SK-N-SH (cell line): ENCODE measurements at regions not wholly inside any gene's neighbourhood (a gene's known extent, or its start where the extent isn't known, plus 50 kb on each side); places are given as distances from the start of the nearest gene placed in this dataset.

Experiments used
- CTCF ChIA-PET: fragments of 300-600, 350-600 bp; formaldehyde crosslinking; extraction: SDS; loops from one replicate; lab custom pipeline; 2021; lab: Yijun Ruan, JAX
- POLR2A ChIA-PET: fragments of 350-600 bp; sonication (Branson Sonifier 250); formaldehyde crosslinking; extraction: SDS; loops from one replicate; lab custom pipeline; 2020; ENCODE audit warnings: antibody characterized with exemption, inconsistent platforms; lab: Yijun Ruan, JAX
- DNase-seq: peaks from one replicate; pipeline ENCODE4 v3.0.0; 2012
- H2AFZ ChIP-seq: fragments of 200-600 bp; sonication (generic); 2 replicates; pipeline ENCODE4 v1.8.1; 2016; ENCODE audit warnings: antibody characterized with exemption, mild to moderate bottlenecking, low read depth
- H3F3A ChIP-seq: fragments of 200-600 bp; sonication (generic); replicated peaks from 2 replicates; pipeline ENCODE3; 2016; ENCODE audit warnings: antibody characterized with exemption, mild to moderate bottlenecking; ENCODE audit not compliant: insufficient read depth
- H3K27ac ChIP-seq, 2 experiments: fragments of 200-500 bp in 1 of 2; fragments of 200-600 bp in 1 of 2; sonication (Bioruptor generic) in 1 of 2; sonication (generic), shearing (Covaris generic) in 1 of 2; 2 replicates each; pipeline versions ENCODE4 v1.5.1 to v1.6.1; 2014 to 2016; ENCODE audit warnings: low read depth in 2 of 2, inconsistent platforms in 1 of 2, low read length in 1 of 2, mild to moderate bottlenecking in 1 of 2, mixed read lengths in 1 of 2
- H3K27me3 ChIP-seq: fragments of 200-600 bp; sonication (generic), shearing (Covaris generic); 2 replicates; pipeline ENCODE4 v1.6.1; 2016; ENCODE audit warnings: mixed run types; ENCODE audit not compliant: insufficient read depth
- H3K36me3 ChIP-seq, 2 experiments: fragments of 200-500 bp in 1 of 2; fragments of 200-600 bp in 1 of 2; sonication (Bioruptor generic) in 1 of 2; sonication (generic) in 1 of 2; replicated peaks in 1 of 2; 2 replicates each; pipeline versions ENCODE3 to v1.5.1; 2014 to 2016; ENCODE audit warnings: low read length in 1 of 2, mild to moderate bottlenecking in 1 of 2; ENCODE audit not compliant: insufficient read depth in 2 of 2, control insufficient read depth in 1 of 2
- H3K4me1 ChIP-seq, 2 experiments: fragments of 200-500 bp in 1 of 2; fragments of 200-600 bp in 1 of 2; sonication (Bioruptor generic) in 1 of 2; sonication (generic), shearing (Covaris generic) in 1 of 2; 2 replicates each; pipeline versions ENCODE4 v1.5.1 to v1.6.1; 2014 to 2016; ENCODE audit warnings: low read depth in 1 of 2, low read length in 1 of 2, mixed run types in 1 of 2; ENCODE audit not compliant: insufficient read depth in 2 of 2, control insufficient read depth in 1 of 2
- H3K4me2 ChIP-seq: fragments of 200-600 bp; sonication (generic), shearing (Covaris generic); 2 replicates; pipeline ENCODE4 v1.6.1; 2017; ENCODE audit warnings: mixed run types
- H3K4me3 ChIP-seq, 2 experiments: fragments of 200-500 bp in 1 of 2; fragments of 200-600 bp in 1 of 2; sonication (Bioruptor generic) in 1 of 2; sonication (generic), shearing (Covaris generic) in 1 of 2; 2 replicates each; pipeline versions ENCODE4 v1.5.1 to v1.8.1; 2014 to 2016; ENCODE audit warnings: low read depth in 2 of 2, inconsistent platforms in 1 of 2, low read length in 1 of 2, mild to moderate bottlenecking in 1 of 2, mixed read lengths in 1 of 2, moderate library complexity in 1 of 2
- H3K79me2 ChIP-seq: fragments of 200-600 bp; sonication (generic); 2 replicates; pipeline ENCODE4 v1.8.1; 2017; ENCODE audit warnings: mild to moderate bottlenecking; ENCODE audit not compliant: insufficient read depth
- H3K9ac ChIP-seq: fragments of 200-600 bp; sonication (generic); 2 replicates; pipeline ENCODE4 v1.6.1; 2017; ENCODE audit warnings: mixed run types
- H3K9me2 ChIP-seq: fragments of 200-600 bp; sonication (generic); 2 replicates; pipeline ENCODE4 v1.6.1; 2017; ENCODE audit warnings: mixed run types
- H3K9me3 ChIP-seq: fragments of 200-600 bp; sonication (generic); 2 replicates; pipeline ENCODE4 v1.6.1; 2017; ENCODE audit warnings: mixed run types, mild to moderate bottlenecking, moderate library complexity
- H4K20me1 ChIP-seq: fragments of 200-600 bp; sonication (generic); 2 replicates; pipeline ENCODE4 v1.6.1; 2017; ENCODE audit warnings: mild to moderate bottlenecking, mixed run types; ENCODE audit not compliant: insufficient read depth
- CHD2 ChIP-seq: fragments of 150-350 bp; IDR thresholded peaks from 2 replicates; pipeline ENCODE4 v1.6.1; 2018; ENCODE audit warnings: low read length; ENCODE audit not compliant: partially characterized antibody
- ELF1 ChIP-seq: IDR thresholded peaks from 2 replicates; pipeline ENCODE4 v1.4.0; 2012
- EP300 ChIP-seq, 2 experiments: IDR thresholded peaks; 2 replicates each; pipeline versions ENCODE4 v1.4.0 to v1.6.1; 2012; ENCODE audit warnings: borderline replicate concordance in 1 of 2, low read depth in 1 of 2, low read length in 1 of 2
- EZH2phosphoT487 ChIP-seq: fragments of 200-600 bp; sonication (generic); IDR thresholded peaks from 2 replicates; pipeline ENCODE4 v1.6.1; 2017; ENCODE audit warnings: low read depth, mixed run types, mild to moderate bottlenecking, antibody characterized with exemption, moderate library complexity, borderline replicate concordance
- FOSL2 ChIP-seq: IDR thresholded peaks from 2 replicates; pipeline ENCODE4 v1.4.0; 2012; ENCODE audit warnings: low read depth, mild to moderate bottlenecking, moderate library complexity, borderline replicate concordance
- FOXM1 ChIP-seq: IDR thresholded peaks from 2 replicates; pipeline ENCODE4 v1.4.0; 2012; ENCODE audit warnings: low read depth, mild to moderate bottlenecking
- GABPA ChIP-seq: IDR thresholded peaks from 2 replicates; pipeline ENCODE4 v1.4.0; 2012; ENCODE audit warnings: low read depth, mild to moderate bottlenecking
- JUND ChIP-seq: IDR thresholded peaks from 2 replicates; pipeline ENCODE4 v1.4.0; 2012
- NRF1 ChIP-seq: IDR thresholded peaks from 2 replicates; pipeline ENCODE4 v1.6.1; 2012; ENCODE audit warnings: low read depth, mild to moderate bottlenecking, low read length
- PBX3 ChIP-seq: IDR thresholded peaks from 2 replicates; pipeline ENCODE4; 2012
- POLR2AphosphoS5 ChIP-seq: IDR thresholded peaks from 2 replicates; pipeline ENCODE4 v1.6.1; 2012; ENCODE audit warnings: low read depth, low read length
- RCOR1 ChIP-seq: fragments of 150-350 bp; IDR thresholded peaks from 2 replicates; pipeline ENCODE4 v1.6.1; 2017; ENCODE audit warnings: antibody characterized with exemption, low read length
- RFX5 ChIP-seq: IDR thresholded peaks from 2 replicates; pipeline ENCODE4 v1.6.1; 2012; ENCODE audit warnings: mild to moderate bottlenecking, improper control_type of control experiment, low read length
- RXRA ChIP-seq: IDR thresholded peaks from 2 replicates; pipeline ENCODE4 v1.4.0; 2012; ENCODE audit warnings: low read depth, mild to moderate bottlenecking, borderline replicate concordance
- SIN3A ChIP-seq: IDR thresholded peaks from 2 replicates; pipeline ENCODE4 v1.6.1; 2012; ENCODE audit warnings: low read depth, mild to moderate bottlenecking, low read length, moderate library complexity, borderline replicate concordance
- SMC3 ChIP-seq: IDR thresholded peaks from 2 replicates; pipeline ENCODE4 v1.6.1; 2012; ENCODE audit warnings: low read depth, low read length, improper control_type of control experiment
- TAF1 ChIP-seq: IDR thresholded peaks from 2 replicates; pipeline ENCODE4 v1.6.1; 2012; ENCODE audit warnings: low read depth, mild to moderate bottlenecking, low read length, moderate library complexity, borderline replicate concordance
- USF1 ChIP-seq: IDR thresholded peaks from 2 replicates; pipeline ENCODE4 v1.4.0; 2012; ENCODE audit warnings: low read depth, borderline replicate concordance
- whole genome bisulfite sequencing: methylation state at CpG from one replicate; pipeline ENCODE4 v1.1.6; 2017; ENCODE audit warnings: low lambda C conversion rate; 5-methylcytosine and 5-hydroxymethylcytosine counted together
- TF ChIP-seq, protein P1 (sequence below): fragments of 150-350 bp; IDR thresholded peaks from 2 replicates; pipeline ENCODE4 v1.6.1; 2017; ENCODE audit warnings: antibody characterized with exemption, low read length, low read depth, borderline replicate concordance

GRCh38 chr3:16788440-16789056 lies 96.2 kb upstream of the PLCL2 start:
- Histone ChIP-seq H4K20me1 (no peaks in the 10 kb centered on the region), H3K36me3 (no peaks in the 10 kb centered on the region), H3F3A (no peaks in the 10 kb centered on the region), H3K27ac (no peak overlapping the region), H3K4me1 (no peaks in the 10 kb centered on the region), H3K4me3 (no peak overlapping the region), H3K4me2 (no peak overlapping the region), H3K79me2 (no peaks in the 10 kb centered on the region), H2AFZ (no peak overlapping the region), H3K9ac (no peak overlapping the region), H3K9me3 (no peaks in the 10 kb centered on the region), H3K27me3 (no peaks in the 10 kb centered on the region), H3K9me2 (no peaks in the 10 kb centered on the region)
- POLR2A ChIA-PET: no interaction called here
- no peak for DNase-seq
- TF ChIP-seq RFX5: no peak
- no peak for TF ChIP-seq SIN3A
- TF ChIP-seq ELF1: no peak
- TF ChIP-seq EZH2phosphoT487: no peak
- TF ChIP-seq TAF1: no peak
- no peak for TF ChIP-seq USF1
- no peak for TF ChIP-seq NRF1
- TF ChIP-seq FOXM1: no peak
- TF ChIP-seq, protein P1, sequence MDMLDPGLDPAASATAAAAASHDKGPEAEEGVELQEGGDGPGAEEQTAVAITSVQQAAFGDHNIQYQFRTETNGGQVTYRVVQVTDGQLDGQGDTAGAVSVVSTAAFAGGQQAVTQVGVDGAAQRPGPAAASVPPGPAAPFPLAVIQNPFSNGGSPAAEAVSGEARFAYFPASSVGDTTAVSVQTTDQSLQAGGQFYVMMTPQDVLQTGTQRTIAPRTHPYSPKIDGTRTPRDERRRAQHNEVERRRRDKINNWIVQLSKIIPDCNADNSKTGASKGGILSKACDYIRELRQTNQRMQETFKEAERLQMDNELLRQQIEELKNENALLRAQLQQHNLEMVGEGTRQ: no peak
- no peak for TF ChIP-seq PBX3
- no peak for TF ChIP-seq RXRA
- TF ChIP-seq CHD2: no peak
- no peak for TF ChIP-seq RCOR1
- no peak for TF ChIP-seq SMC3
- no peak for TF ChIP-seq FOSL2
- no peak for TF ChIP-seq EP300 (IDR thresholded peaks at IDR 0.05; ENCODE audit: borderline replicate concordance in 1 of 2, low read depth in 1 of 2, low read length in 1 of 2)
- TF ChIP-seq JUND: no peak
- no peak for TF ChIP-seq POLR2AphosphoS5
- no peak for TF ChIP-seq GABPA
- 53% methylated on average over 6 of the region's 6 CpGs for WGBS
- CTCF ChIA-PET: no interaction called here
